HepG2 (cell line): ENCODE measurements at regions not wholly inside any gene's neighbourhood (a gene's known extent, or its start where the extent isn't known, plus 50 kb on each side); places are given as distances from the start of the nearest gene placed in this dataset.

Source experiments
- ATAC-seq: fragments of 200-7000 bp; cut with Tn5 transposase; 3 replicates; pipeline ENCODE4 v1.9.1; 2020; ENCODE audit warnings: mild to moderate bottlenecking, moderate library complexity
- BruUV-seq: library from RNA; stranded (reverse); fragments of 400-500 nt; replicated peaks from 2 replicates; lab custom pipeline; 2021; lab: Mats Ljungman, UMichigan
- CTCF ChIA-PET: fragments of 300-600 bp; formaldehyde crosslinking; extraction: SDS; loops from one replicate; lab custom pipeline; 2021; ENCODE audit warnings: low total read pairs, inconsistent platforms, low intra/inter-chr PET ratio; lab: Yijun Ruan, JAX
- POLR2A ChIA-PET: fragments of 350-600 bp; sonication (Branson Sonifier 250); formaldehyde crosslinking; loops from one replicate; lab custom pipeline; 2020; ENCODE audit warnings: antibody characterized with exemption, inconsistent platforms; lab: Yijun Ruan, JAX
- DNase-seq: peaks from one replicate; pipeline ENCODE4 v3.0.0-alpha.2; 2015; ENCODE audit warnings: low spot score
- FAIRE-seq: peaks from 3 replicates; lab custom pipeline; 2011; peaks lifted over from hg19 to GRCh38; lab: Jason Lieb, UNC
- H2AFZ ChIP-seq: one replicate; pipeline ENCODE4 v1.6.1; 2011; ENCODE audit warnings: low read length, inconsistent platforms
- H3K27ac ChIP-seq: fragments of 300-600 bp; 3 replicates; pipeline ENCODE4 v1.8.0; 2011; ENCODE audit warnings: mixed run types, mild to moderate bottlenecking, mixed read lengths, low read length, inconsistent platforms; ENCODE audit not compliant: insufficient read depth; ENCODE audit errors: extremely low read length
- H3K27me3 ChIP-seq, 2 experiments: fragments of 200-600 bp in 1 of 2; 2 replicates in 1 of 2; 3 replicates in 1 of 2; pipeline versions ENCODE4 v1.6.0 to v1.8.0; 2011; ENCODE audit warnings: low read length in 2 of 2, mild to moderate bottlenecking in 2 of 2, moderate library complexity in 2 of 2, inconsistent platforms in 1 of 2; ENCODE audit not compliant: insufficient read depth in 2 of 2, control insufficient read depth in 1 of 2
- H3K36me3 ChIP-seq, 2 experiments: fragments of 200-600 bp in 1 of 2; replicated peaks in 1 of 2; 2 replicates in 1 of 2; 3 replicates in 1 of 2; pipeline versions ENCODE4 v1.5.1 to v1.8.0; 2011; ENCODE audit warnings: low read length in 2 of 2, inconsistent platforms in 1 of 2; ENCODE audit not compliant: insufficient read depth in 2 of 2, control insufficient read depth in 1 of 2
- H3K4me1 ChIP-seq: 2 replicates; pipeline ENCODE4 v1.5.1; 2012; ENCODE audit warnings: low read length, inconsistent platforms; ENCODE audit not compliant: insufficient read depth
- H3K4me2 ChIP-seq: 2 replicates; pipeline ENCODE4 v1.6.0; 2011; ENCODE audit warnings: low read depth, low read length, inconsistent platforms
- H3K4me3 ChIP-seq, 3 experiments: fragments of 200-600 bp in 1 of 3; sonication (generic), shearing (Covaris generic) in 1 of 3; replicated peaks in 1 of 3; 2 replicates each; pipeline ENCODE4 v1.5.1; 2011 to 2016; ENCODE audit warnings: low read length in 3 of 3, inconsistent platforms in 2 of 3, low read depth in 2 of 3, mild to moderate bottlenecking in 2 of 3, control low read depth in 1 of 3, mixed read lengths in 1 of 3; ENCODE audit not compliant: insufficient read depth in 1 of 3
- H3K79me2 ChIP-seq: one replicate; pipeline ENCODE4 v1.6.1; 2011; ENCODE audit warnings: low read length, inconsistent platforms; ENCODE audit not compliant: insufficient read depth
- H3K9ac ChIP-seq: 2 replicates; pipeline ENCODE4 v1.6.0; 2011; ENCODE audit warnings: mild to moderate bottlenecking, low read depth, low read length, inconsistent platforms; ENCODE audit not compliant: insufficient read depth
- H3K9me3 ChIP-seq: 2 replicates; pipeline ENCODE4 v1.5.1; 2012; ENCODE audit warnings: mild to moderate bottlenecking, low read length
- H4K20me1 ChIP-seq: 2 replicates; pipeline ENCODE4 v1.6.0; 2011; ENCODE audit warnings: inconsistent platforms, mild to moderate bottlenecking, low read length, moderate library complexity; ENCODE audit not compliant: insufficient read depth
- CEBPB ChIP-seq: IDR thresholded peaks from 2 replicates; pipeline ENCODE4 v1.6.1; 2011; ENCODE audit warnings: low read depth, low read length, improper control_type of control experiment, borderline replicate concordance
- CREM ChIP-seq, 2 experiments: sonication (generic) in 1 of 2; formaldehyde crosslinking in 1 of 2; IDR thresholded peaks; 2 replicates each; pipeline versions ENCODE4 v1.4.0 to v1.6.1; 2016 to 2020; ENCODE audit warnings: antibody characterized with exemption in 1 of 2, mild to moderate bottlenecking in 1 of 2, missing genetic modification reagents in 1 of 2
- FOXA3 ChIP-seq: IDR thresholded peaks from 2 replicates; pipeline ENCODE4 v1.6.1; 2016; ENCODE audit warnings: missing genetic modification reagents, missing compliant biosample characterization
- HNRNPH1 ChIP-seq: fragments of 200-400 bp; formaldehyde crosslinking; optimal IDR thresholded peaks from 2 replicates; pipeline ENCODE3; 2017; ENCODE audit warnings: mild to moderate bottlenecking, low read depth, low read length
- IKZF5 ChIP-seq: IDR thresholded peaks from 2 replicates; pipeline ENCODE4 v1.6.1; 2018; ENCODE audit warnings: missing genetic modification reagents, mild to moderate bottlenecking, missing compliant biosample characterization
- JARID2 ChIP-seq: sonication (generic); formaldehyde crosslinking; IDR thresholded peaks from 2 replicates; pipeline ENCODE4 v1.8.1; 2023; ENCODE audit warnings: missing genetic modification reagents, inconsistent platforms; ENCODE audit not compliant: insufficient replicate concordance
- KDM2A ChIP-seq: sonication (generic); formaldehyde crosslinking; IDR thresholded peaks from 2 replicates; pipeline ENCODE4 v1.4.0; 2020; ENCODE audit warnings: low read depth, missing genetic modification reagents, borderline replicate concordance
- NCOA1 ChIP-seq: sonication (generic); formaldehyde crosslinking; IDR thresholded peaks from 2 replicates; pipeline ENCODE4 v1.9.0; 2021; ENCODE audit warnings: missing genetic modification reagents
- NFYB ChIP-seq: sonication (generic); formaldehyde crosslinking; IDR thresholded peaks from 2 replicates; pipeline ENCODE4 v1.4.0; 2020; ENCODE audit warnings: missing genetic modification reagents
- RBM22 ChIP-seq: fragments of 200-400 bp; formaldehyde crosslinking; optimal IDR thresholded peaks from 2 replicates; pipeline ENCODE3; 2017; ENCODE audit warnings: mild to moderate bottlenecking, low read length, moderate library complexity
- SAP130 ChIP-seq: IDR thresholded peaks from 2 replicates; pipeline ENCODE4 v1.6.1; 2016; ENCODE audit warnings: low read depth
- ZBTB1 ChIP-seq: sonication (generic); formaldehyde crosslinking; IDR thresholded peaks from 2 replicates; pipeline ENCODE4 v1.4.0; 2020; ENCODE audit warnings: missing genetic modification reagents, borderline replicate concordance
- ZFP1 ChIP-seq: IDR thresholded peaks from 2 replicates; pipeline ENCODE4 v1.6.1; 2016
- ZFP36 ChIP-seq: fragments of 150-350 bp; IDR thresholded peaks from 2 replicates; pipeline ENCODE4 v1.6.1; 2018; ENCODE audit warnings: borderline replicate concordance, low read length, low read depth; ENCODE audit not compliant: partially characterized antibody
- ZNF180 ChIP-seq: sonication (generic); formaldehyde crosslinking; IDR thresholded peaks from 2 replicates; pipeline ENCODE4 v1.4.0; 2020; ENCODE audit warnings: low read depth, missing genetic modification reagents, borderline replicate concordance
- ZNF619 ChIP-seq: sonication (generic); formaldehyde crosslinking; IDR thresholded peaks from 2 replicates; pipeline ENCODE4 v1.4.0; 2020; ENCODE audit warnings: mild to moderate bottlenecking, missing genetic modification reagents
- WGBS: methylation state at CpG from one replicate; pipeline ENCODE4 v1.1.6; 2017; ENCODE audit warnings: low lambda C conversion rate; 5-methylcytosine and 5-hydroxymethylcytosine counted together
- in situ Hi-C: cut with HindIII; loops from 2 replicates; pipeline ENCODE4 v1.10.0; 2017; ENCODE audit warnings: low pct_unique_long_range_greater_than_20kb; ENCODE audit not compliant: extremely low pct_ligation_motif_present
- intact Hi-C: fragments of 100-400 bp; cut with micrococcal nuclease; formaldehyde crosslinking; loops from one replicate; pipeline ENCODE4 v1.10.0; 2022; ENCODE audit not compliant: unreplicated experiment
- TF ChIP-seq, protein P1 (sequence below), 2 experiments: fragments of 450-650 bp in 1 of 2; sonication (generic) in 1 of 2; formaldehyde crosslinking; IDR thresholded peaks; 2 replicates each; pipeline versions ENCODE4 v1.5.0 to v1.8.0; 2020 to 2022; ENCODE audit warnings: mild to moderate bottlenecking in 1 of 2, missing genetic modification reagents in 1 of 2

DNA sequence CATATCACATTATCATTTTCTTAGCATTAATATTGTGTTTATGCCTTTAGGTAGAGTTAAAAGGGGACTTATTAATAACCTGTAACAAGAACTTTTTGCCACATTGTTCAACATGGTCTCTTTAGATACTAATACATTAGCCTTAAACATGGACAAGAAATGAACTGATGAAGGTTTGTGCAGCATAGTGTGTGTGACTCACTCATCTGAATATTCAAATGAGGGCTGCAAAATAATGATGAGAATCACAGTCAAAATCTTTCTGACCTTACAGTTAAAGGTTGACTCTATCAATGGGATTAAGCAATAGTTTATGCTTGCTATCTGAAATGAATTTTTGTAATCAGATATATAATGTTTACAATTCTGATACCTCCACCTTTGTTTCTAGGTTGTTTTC is 1189.3 kb upstream of the CITED2 start:
- ChIA-PET CTCF (no interaction called here), POLR2A (no interaction called here)
- Histone ChIP-seq H3K9ac (no peak overlapping the region), H3K9me3 (peaks cover 20% of the 10 kb centered on the region), H3K4me3 (no peak overlapping the region), H3K79me2 (no peaks in the 10 kb centered on the region), H3K27ac (no peak overlapping the region), H3K36me3 (no peaks in the 10 kb centered on the region), H3K4me2 (no peak overlapping the region), H3K4me1 (no peaks in the 10 kb centered on the region), H4K20me1 (no peaks in the 10 kb centered on the region), H3K27me3 (no peaks in the 10 kb centered on the region), H2AFZ (no peak overlapping the region)
- in situ Hi-C loops (no loop called here), intact Hi-C loops (no loop called here)
- TF ChIP-seq CEBPB (0 out of 2 replicates have a peak, but pooled peaks have one; percentile 11), SAP130 (CRISPR knock-in tag) (no peak)
- FAIRE-seq (no peak), ATAC-seq (no peak), DNase-seq (no peak)
- BruUV-seq, result no TSS peak

- WGBS, result 61% methylated on average over 2 of the region's 2 CpGs
- in situ Hi-C loops (no loop called here), intact Hi-C loops (no loop called here)
- Histone ChIP-seq H3K4me1 (no peaks in the 10 kb centered on the region), H3K27me3 (no peaks in the 10 kb centered on the region), H3K4me2 (no peak overlapping the region), H4K20me1 (no peaks in the 10 kb centered on the region), H3K79me2 (no peaks in the 10 kb centered on the region)
- FAIRE-seq (no peak), DNase-seq (no peak)
- POLR2A ChIA-PET, result no interaction called here
- TF ChIP-seq, protein P1, sequence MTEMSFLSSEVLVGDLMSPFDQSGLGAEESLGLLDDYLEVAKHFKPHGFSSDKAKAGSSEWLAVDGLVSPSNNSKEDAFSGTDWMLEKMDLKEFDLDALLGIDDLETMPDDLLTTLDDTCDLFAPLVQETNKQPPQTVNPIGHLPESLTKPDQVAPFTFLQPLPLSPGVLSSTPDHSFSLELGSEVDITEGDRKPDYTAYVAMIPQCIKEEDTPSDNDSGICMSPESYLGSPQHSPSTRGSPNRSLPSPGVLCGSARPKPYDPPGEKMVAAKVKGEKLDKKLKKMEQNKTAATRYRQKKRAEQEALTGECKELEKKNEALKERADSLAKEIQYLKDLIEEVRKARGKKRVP (CRISPR knock-in tag; IDR thresholded peaks at IDR 0.05), result no peak
- TF ChIP-seq FOXA3 (CRISPR knock-in tag) (no peak), KDM2A (CRISPR knock-in tag) (no peak), ZNF619 (CRISPR knock-in tag) (no peak), ZBTB1 (CRISPR knock-in tag) (no peak), CREM (IDR thresholded peaks at IDR 0.05) (no peak), CREM (CRISPR knock-in tag; IDR thresholded peaks at IDR 0.05) (no peak), ZFP36 (no peak), ZNF180 (CRISPR knock-in tag) (no peak), JARID2 (CRISPR knock-in tag) (no peak), RBM22 (no peak), NCOA1 (CRISPR knock-in tag) (no peak), ZFP1 (CRISPR knock-in tag) (no peak), HNRNPH1 (no peak), IKZF5 (CRISPR knock-in tag) (no peak), NFYB (CRISPR knock-in tag) (no peak)
- TF ChIP-seq, all 625 proteins: peak for 0
- Histone ChIP-seq H3K36me3 (no peaks in the 10 kb centered on the region), H3K4me3 (no peak overlapping the region), H3K27ac (no peak overlapping the region), H2AFZ (no peak overlapping the region), H3K9me3 (peaks cover 32% of the 10 kb centered on the region), H3K9ac (no peak overlapping the region)
- no TSS peak for BruUV-seq
- no peak for ATAC-seq
- CTCF ChIA-PET, result no interaction called here
These were observed 1187.3 kb upstream of the CITED2 start for GRCh38 chr6:140561701-140562100.
